Epithelial cell of esophagus (primary cell): ENCODE measurements at regions not wholly inside any gene's neighbourhood (a gene's known extent, or its start where the extent isn't known, plus 50 kb on each side); places are given as distances from the start of the nearest gene placed in this dataset.

Source experiments
- DNase-seq: peaks from one replicate; pipeline ENCODE4 v3.0.0; 2010; ENCODE audit warnings: low read depth
- H3K4me3 ChIP-seq: 2 replicates; pipeline ENCODE4 v1.5.1; 2011; ENCODE audit warnings: mild to moderate bottlenecking, low read length, control low read depth
- TF ChIP-seq, protein P1 (sequence below): IDR thresholded peaks from 2 replicates; pipeline ENCODE4 v1.5.1; 2011; ENCODE audit warnings: low read depth, mild to moderate bottlenecking, low read length, control low read depth, inconsistent platforms; ENCODE audit not compliant: insufficient read depth; ENCODE audit errors: missing control alignments

- no peak for DNase-seq
- TF ChIP-seq, protein P1, sequence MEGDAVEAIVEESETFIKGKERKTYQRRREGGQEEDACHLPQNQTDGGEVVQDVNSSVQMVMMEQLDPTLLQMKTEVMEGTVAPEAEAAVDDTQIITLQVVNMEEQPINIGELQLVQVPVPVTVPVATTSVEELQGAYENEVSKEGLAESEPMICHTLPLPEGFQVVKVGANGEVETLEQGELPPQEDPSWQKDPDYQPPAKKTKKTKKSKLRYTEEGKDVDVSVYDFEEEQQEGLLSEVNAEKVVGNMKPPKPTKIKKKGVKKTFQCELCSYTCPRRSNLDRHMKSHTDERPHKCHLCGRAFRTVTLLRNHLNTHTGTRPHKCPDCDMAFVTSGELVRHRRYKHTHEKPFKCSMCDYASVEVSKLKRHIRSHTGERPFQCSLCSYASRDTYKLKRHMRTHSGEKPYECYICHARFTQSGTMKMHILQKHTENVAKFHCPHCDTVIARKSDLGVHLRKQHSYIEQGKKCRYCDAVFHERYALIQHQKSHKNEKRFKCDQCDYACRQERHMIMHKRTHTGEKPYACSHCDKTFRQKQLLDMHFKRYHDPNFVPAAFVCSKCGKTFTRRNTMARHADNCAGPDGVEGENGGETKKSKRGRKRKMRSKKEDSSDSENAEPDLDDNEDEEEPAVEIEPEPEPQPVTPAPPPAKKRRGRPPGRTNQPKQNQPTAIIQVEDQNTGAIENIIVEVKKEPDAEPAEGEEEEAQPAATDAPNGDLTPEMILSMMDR, result no peak
- no peak overlapping the region for H3K4me3 ChIP-seq
Measured at GRCh38 chr5:124065508-124065907, 553.5 kb downstream of the CSNK1G3 start.

GRCh38 chr5:124064956-124065355 lies 553.0 kb downstream of the CSNK1G3 start:
- TF ChIP-seq, protein P1, result no peak
- H3K4me3 ChIP-seq, result no peak overlapping the region
- DNase-seq, result no peak

DNA sequence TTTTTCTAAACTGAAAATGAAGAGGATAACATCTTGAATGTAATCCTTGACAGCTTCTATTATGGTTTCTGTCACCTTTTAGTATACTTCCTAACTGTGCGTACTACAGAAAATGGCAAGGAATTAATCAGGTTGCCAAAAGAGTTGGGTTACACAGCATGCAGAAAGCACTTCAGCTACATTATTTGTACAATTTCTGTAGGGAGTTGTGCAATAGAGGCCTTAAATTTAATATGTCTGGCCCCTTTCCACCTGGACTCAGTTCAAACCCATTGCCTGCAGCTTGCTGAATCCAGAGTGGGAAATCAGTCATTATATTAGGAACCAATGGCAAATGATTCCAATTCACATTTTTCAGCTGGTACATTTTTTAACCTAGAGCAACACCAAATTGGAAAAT lies 549.7 kb downstream of the CSNK1G3 start:
- no peak for DNase-seq
- TF ChIP-seq, protein P1, result no peak
- no peak overlapping the region for H3K4me3 ChIP-seq

- no peak overlapping the region for H3K4me3 ChIP-seq
- DNase-seq, result no peak
- TF ChIP-seq, protein P1, result no peak
Measured at GRCh38 chr5:124061068-124061430, 549.1 kb downstream of the CSNK1G3 start.

DNA sequence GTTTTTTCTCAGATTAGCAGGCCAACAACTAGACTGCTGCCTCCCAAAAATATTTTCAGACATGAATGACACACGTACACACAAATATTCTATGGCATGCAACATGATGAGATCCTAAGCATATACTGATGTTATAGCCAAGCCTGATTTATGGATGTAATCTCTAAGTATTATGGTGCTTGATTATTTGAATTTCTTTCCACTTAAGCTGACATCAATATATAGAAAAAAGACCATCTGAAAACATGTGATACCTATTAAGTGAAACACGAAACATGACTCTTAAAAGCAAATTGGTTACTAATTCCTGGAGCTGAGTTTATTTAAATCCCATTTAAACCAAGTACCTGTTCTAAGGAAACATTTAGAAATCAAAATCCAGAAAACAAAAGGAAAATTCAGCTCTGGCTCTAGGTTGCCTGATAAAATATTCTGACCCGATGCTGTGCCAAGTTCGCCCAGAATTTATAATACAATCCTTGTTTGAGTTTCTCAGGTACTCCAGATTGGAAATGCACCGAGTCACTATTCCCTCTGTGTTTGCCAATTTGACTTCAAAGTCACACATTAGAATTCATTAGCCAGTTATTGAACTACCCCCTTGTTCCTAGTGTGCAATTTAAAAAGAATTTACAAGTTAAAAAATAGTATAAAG lies 548.6 kb downstream of the CSNK1G3 start:
- H3K4me3 ChIP-seq, result no peak overlapping the region
- TF ChIP-seq, protein P1, result no peak
- no peak for DNase-seq

- TF ChIP-seq, protein P1, result no peak
- H3K4me3 ChIP-seq, result no peak overlapping the region
- DNase-seq, result no peak
Measured at GRCh38 chr5:124060011-124060410, 548.0 kb downstream of the CSNK1G3 start.

- H3K4me3 ChIP-seq, result no peak overlapping the region
- DNase-seq, result peak; percentile 78
- TF ChIP-seq, protein P1, result no peak
Measured at GRCh38 chr5:124059200-124059599, 547.2 kb downstream of the CSNK1G3 start.
